ENCODE measurements at regions not wholly inside any gene's neighbourhood (a gene's known extent, or its start where the extent isn't known, plus 50 kb on each side); places are given as distances from the start of the nearest gene placed in this dataset.

- no TSS peak for BruUV-seq (replicated peaks)
- ChIA-PET RAD21 (ENCODE audit: unreplicated experiment) (no interaction called here), POLR2A (no interaction called here), SMC1A (ENCODE audit: uncharacterized antibody, unreplicated experiment) (interaction anchor here (1.1 to 1.3 kb wide), 4 partner anchors 9 to 146 kb away, joined by 3 to 4 read pairs (median 4); no protein-coding TSS in a partner anchor), CTCF (interaction anchor here (1.0 kb wide), 1 partner anchor 12 kb away, joined by 4 read pairs; no protein-coding TSS in a partner anchor)
- no peak for FAIRE-seq
- 19% methylated on average over 2 of the region's 2 CpGs for WGBS (ENCODE audit: insufficient coverage, insufficient replicate concordance, low lambda C conversion rate, missing lambda C conversion rate)
- Histone ChIP-seq H3K9ac (ENCODE audit: control insufficient read depth, insufficient read depth, low read length) (no peak overlapping the region), H3K79me2 (ENCODE audit: control insufficient read depth, insufficient read depth, low read length) (no peaks in the 10 kb centered on the region), H3K4me3 (no peak overlapping the region), H3K27me3 (replicated peaks in 1 of 2; ENCODE audit: control insufficient read depth in 2 of 2, insufficient read depth in 2 of 2, low read length in 1 of 2) (no peaks in the 10 kb centered on the region), H3K4me2 (ENCODE audit: control insufficient read depth, insufficient read depth) (no peak overlapping the region), H2AFZ (ENCODE audit: control insufficient read depth, low read depth, low read length) (no peak overlapping the region), H3K27ac (ENCODE audit: control insufficient read depth, insufficient read depth) (no peak overlapping the region), H3K9me3 (replicated peaks; ENCODE audit: control insufficient read depth, insufficient read depth, low read length) (no peaks in the 10 kb centered on the region), H3K4me1 (ENCODE audit: control insufficient read depth, insufficient read depth, low read length) (no peaks in the 10 kb centered on the region), H4K20me1 (ENCODE audit: control insufficient read depth, insufficient read depth) (no peaks in the 10 kb centered on the region), H3K36me3 (ENCODE audit: control insufficient read depth in 2 of 2, insufficient read depth in 2 of 2, low read length in 1 of 2) (no peaks in the 10 kb centered on the region)
- no peak for DNase-seq (ENCODE audit: low read depth, low spot score)
- intact Hi-C loops (cut with micrococcal nuclease; ENCODE audit: unreplicated experiment) (no loop called here), in situ Hi-C loops (cut with MboI) (no loop called here)
- TF ChIP-seq PML (IDR thresholded peaks at IDR 0.05; ENCODE audit: low read length) (no peak), MYB (IDR thresholded peaks at IDR 0.05; ENCODE audit: borderline replicate concordance, low read depth, low read length) (no peak), CBX3 (IDR thresholded peaks at IDR 0.05; ENCODE audit: borderline replicate concordance, low read depth) (no peak), CHD2 (IDR thresholded peaks at IDR 0.05; ENCODE audit: borderline replicate concordance, low read depth, low read length) (no peak), TCF3 (IDR thresholded peaks at IDR 0.05; ENCODE audit: borderline replicate concordance, insufficient read depth, low read depth, low read length) (no peak)
- no peak for ATAC-seq
These were observed 156.8 kb upstream of the SEMA6A start for GRCh38 chr5:116731432-116731831.

- no peaks in the 10 kb centered on the region for H4K20me1 ChIP-seq (ENCODE audit: control insufficient read depth, insufficient read depth)
- SMC1A ChIA-PET (ENCODE audit: uncharacterized antibody, unreplicated experiment) = interaction anchor here (1.3 kb wide), 1 partner anchor 145 kb away, joined by 4 read pairs; no protein-coding TSS in a partner anchor
- RAD21 ChIA-PET (ENCODE audit: unreplicated experiment) = no interaction called here
- DNase-seq (ENCODE audit: low read depth, low spot score) = no peak
- H3K4me3 ChIP-seq = no peak overlapping the region
- no peaks in the 10 kb centered on the region for H3K9me3 ChIP-seq (replicated peaks; ENCODE audit: control insufficient read depth, insufficient read depth, low read length)
- CTCF ChIA-PET = no interaction called here
- WGBS (ENCODE audit: insufficient coverage, insufficient replicate concordance, low lambda C conversion rate, missing lambda C conversion rate) = 71% methylated on average over 5 of the region's 5 CpGs
- in situ Hi-C loops (cut with MboI) = no loop called here
- H3K27me3 ChIP-seq (replicated peaks in 1 of 2; ENCODE audit: control insufficient read depth in 2 of 2, insufficient read depth in 2 of 2, low read length in 1 of 2) = no peaks in the 10 kb centered on the region
- POLR2A ChIA-PET = no interaction called here
- intact Hi-C loops (cut with micrococcal nuclease; ENCODE audit: unreplicated experiment) = no loop called here
- H3K4me1 ChIP-seq (ENCODE audit: control insufficient read depth, insufficient read depth, low read length) = no peaks in the 10 kb centered on the region
- no peak for TF ChIP-seq WRNIP1 (IDR thresholded peaks at IDR 0.05; ENCODE audit: borderline replicate concordance, low read depth, low read length)
- TF ChIP-seq PBX3 (IDR thresholded peaks at IDR 0.05; ENCODE audit: insufficient replicate concordance, low read depth, low read length) = no peak
- TF ChIP-seq ZNF622 (IDR thresholded peaks at IDR 0.05) = no peak
- TF ChIP-seq MAX (IDR thresholded peaks at IDR 0.05; ENCODE audit: low read depth, low read length) = no peak
- TF ChIP-seq EZH2 (IDR thresholded peaks at IDR 0.05; ENCODE audit: borderline replicate concordance, control insufficient read depth, low read depth, low read length) = no peak
- TF ChIP-seq ZBTB11 (CRISPR knock-in tag; IDR thresholded peaks at IDR 0.05) = no peak
- TF ChIP-seq ZNF384 (IDR thresholded peaks at IDR 0.05; ENCODE audit: borderline replicate concordance, low read depth, low read length) = no peak
- TF ChIP-seq SMARCA5 (IDR thresholded peaks at IDR 0.05) = no peak
- TF ChIP-seq ASH2L (IDR thresholded peaks at IDR 0.05; ENCODE audit: borderline replicate concordance, low read depth) = no peak
- TF ChIP-seq CHD4 (IDR thresholded peaks at IDR 0.05) = no peak
- no peak overlapping the region for H2AFZ ChIP-seq (ENCODE audit: control insufficient read depth, low read depth, low read length)
- no peak for ATAC-seq
- BruUV-seq (replicated peaks) = no TSS peak
- no peak overlapping the region for H3K27ac ChIP-seq (ENCODE audit: control insufficient read depth, insufficient read depth)
- H3K9ac ChIP-seq (ENCODE audit: control insufficient read depth, insufficient read depth, low read length) = no peak overlapping the region
- no peak for FAIRE-seq
- no peak overlapping the region for H3K4me2 ChIP-seq (ENCODE audit: control insufficient read depth, insufficient read depth)
- no peaks in the 10 kb centered on the region for H3K36me3 ChIP-seq (ENCODE audit: control insufficient read depth in 2 of 2, insufficient read depth in 2 of 2, low read length in 1 of 2)
- no peaks in the 10 kb centered on the region for H3K79me2 ChIP-seq (ENCODE audit: control insufficient read depth, insufficient read depth, low read length)
These were observed 156.1 kb upstream of the SEMA6A start for GRCh38 chr5:116730706-116731105.

Data from GM12878 (cell line).